Kidney (tissue), 13 donors: ENCODE measurements at regions not wholly inside any gene's neighbourhood (a gene's known extent, or its start where the extent isn't known, plus 50 kb on each side); places are given as distances from the start of the nearest gene placed in this dataset.

Experiments
- DNase-seq, 5 donors: peaks; one replicate each; pipeline ENCODE4 v3.0.0-alpha.2; 2013 to 2020
- FAIRE-seq: peaks from 2 replicates; lab custom pipeline; 2012; peaks lifted over from hg19 to GRCh38; lab: Jason Lieb, UNC
- H3K27ac ChIP-seq, 2 donors: one replicate each; pipeline ENCODE4 v1.7.0; 2013; ENCODE audit warnings: low read depth in 2 of 2, low read length in 2 of 2, inconsistent platforms in 1 of 2
- H3K27me3 ChIP-seq: one replicate; pipeline ENCODE4 v1.7.1; 2013; ENCODE audit warnings: low read length, inconsistent platforms; ENCODE audit not compliant: control insufficient read depth, insufficient read depth
- H3K36me3 ChIP-seq, 3 donors: one replicate each; pipeline versions ENCODE4 v1.7.0 to v1.7.1; 2013; ENCODE audit warnings: low read length in 3 of 3, control low read depth in 1 of 3, inconsistent platforms in 1 of 3; ENCODE audit not compliant: insufficient read depth in 3 of 3, control insufficient read depth in 2 of 3
- H3K4me1 ChIP-seq, 3 donors: one replicate each; pipeline versions ENCODE4 v1.7.0 to v1.7.1; 2013; ENCODE audit warnings: low read length in 3 of 3, inconsistent platforms in 1 of 3, low read depth in 1 of 3; ENCODE audit not compliant: control insufficient read depth in 2 of 3, insufficient read depth in 2 of 3
- H3K4me3 ChIP-seq, 3 donors: one replicate each; pipeline versions ENCODE4 v1.7.0 to v1.8.1; 2013; ENCODE audit warnings: low read length in 3 of 3, control low read depth in 1 of 3, inconsistent platforms in 1 of 3
- H3K9ac ChIP-seq, 3 donors: one replicate each; pipeline versions ENCODE4 v1.7.0 to v1.7.1; 2013; ENCODE audit warnings: low read length in 3 of 3, control low read depth in 1 of 3, inconsistent platforms in 1 of 3
- H3K9me3 ChIP-seq, 3 donors: one replicate each; pipeline versions ENCODE4 v1.7.0 to v1.7.1; 2013; ENCODE audit warnings: low read length in 3 of 3, control low read depth in 1 of 3, inconsistent platforms in 1 of 3; ENCODE audit not compliant: control insufficient read depth in 2 of 3, insufficient read depth in 1 of 3
- CTCF ChIP-seq: IDR thresholded peaks from 3 replicates; pipeline ENCODE4 v1.5.1; 2012; ENCODE audit warnings: mild to moderate bottlenecking, moderate library complexity, borderline replicate concordance; ENCODE audit not compliant: insufficient read depth; ENCODE audit errors: extremely low read depth
- intact Hi-C: fragments of 100-400 bp; cut with DNase I; formaldehyde crosslinking; loops from one replicate; pipeline ENCODE4 v1.11.1; 2022
- donor health status: control.
- donor health status: control.
- donor health status: control.
- donor health status: control.
- donor health status: control.
- donor health status: DM: yes; HTN: yes; CAD: no.
- donor health status: Normal renal cell carcinoma (clear cell type).

- no peaks in the 10 kb centered on the region for H3K27me3 ChIP-seq
- H3K4me1 ChIP-seq = no peaks in the 10 kb centered on the region
- H3K9me3 ChIP-seq = peaks cover 0 to 6% (median 0%) of the 10 kb centered on the region in 3 donors
- H3K27ac ChIP-seq = no peak overlapping the region
- TF ChIP-seq CTCF = no peak
- H3K36me3 ChIP-seq = no peaks in the 10 kb centered on the region
- H3K4me3 ChIP-seq = no peak overlapping the region
- intact Hi-C loops = no loop called here
- no peak overlapping the region for H3K9ac ChIP-seq
- no peak for FAIRE-seq
- DNase-seq = no peak
These were observed 1078.3 kb downstream of the NCAM2 start for GRCh38 chr21:22076471-22076870.

GRCh38 chr21:22083899-22084298 lies 1085.7 kb downstream of the NCAM2 start:
- Histone ChIP-seq H3K27me3 (no peaks in the 10 kb centered on the region), H3K36me3 (no peaks in the 10 kb centered on the region), H3K4me3 (no peak overlapping the region), H3K27ac (no peak overlapping the region), H3K4me1 (no peaks in the 10 kb centered on the region), H3K9ac (no peak overlapping the region), H3K9me3 (peaks cover 0 to 6% (median 0%) of the 10 kb centered on the region in 3 donors)
- intact Hi-C loops = no loop called here
- no peak for TF ChIP-seq CTCF
- no peak for DNase-seq
- no peak for FAIRE-seq

- TF ChIP-seq CTCF = no peak
- Histone ChIP-seq H3K27me3 (no peaks in the 10 kb centered on the region), H3K4me1 (no peaks in the 10 kb centered on the region)
These were observed 1098.1 kb downstream of the NCAM2 start for GRCh38 chr21:22096314-22096713.

More at GRCh38 chr21:22096314-22096713, 1098.1 kb downstream of the NCAM2 start:
- H3K36me3 ChIP-seq = no peaks in the 10 kb centered on the region
- H3K9me3 ChIP-seq = no peaks in the 10 kb centered on the region
- no peak overlapping the region for H3K9ac ChIP-seq
- H3K4me3 ChIP-seq = no peak overlapping the region
- DNase-seq (no peak), FAIRE-seq (no peak)
- H3K27ac ChIP-seq = no peak overlapping the region
- intact Hi-C loops = no loop called here
